NCI-H2029 (cell line): ENCODE measurements at regions not wholly inside any gene's neighbourhood (a gene's known extent, or its start where the extent isn't known, plus 50 kb on each side); places are given as distances from the start of the nearest gene placed in this dataset.
"Not testable (repeated sequence)": the region's sequence is repeated elsewhere in the genome, so short reads cannot be mapped to it uniquely, and the experiment has no call there.

ENCODE experiments used
- DNase-seq: peaks from one replicate; lab custom pipeline; 2025; lab: John Stamatoyannopoulos, UW

GRCh38 chr4:24203926-24204325, 314.1 kb upstream of the PPARGC1A start:
- DNase-seq: no peak

DNA sequence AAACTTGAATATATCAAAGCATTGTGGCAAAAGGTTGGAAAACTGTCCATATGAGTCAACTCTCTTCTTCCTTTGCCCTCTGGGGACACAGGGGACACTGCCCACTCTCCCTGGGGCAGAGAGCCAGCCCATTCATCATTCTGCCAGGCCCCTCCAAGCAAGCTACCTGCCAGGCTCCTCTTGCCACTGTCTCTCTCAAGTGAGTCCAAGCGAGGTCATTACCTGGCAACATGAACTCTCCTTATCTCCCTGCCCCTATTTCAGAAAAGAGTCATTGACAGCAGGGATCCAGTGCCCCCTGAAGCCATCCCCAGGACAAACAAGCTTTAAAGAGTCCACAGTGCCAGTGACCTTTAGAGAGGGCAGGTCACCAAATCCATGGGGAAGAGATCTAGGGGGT, 312.7 kb upstream of the PPARGC1A start:
- DNase-seq: no peak

DNA sequence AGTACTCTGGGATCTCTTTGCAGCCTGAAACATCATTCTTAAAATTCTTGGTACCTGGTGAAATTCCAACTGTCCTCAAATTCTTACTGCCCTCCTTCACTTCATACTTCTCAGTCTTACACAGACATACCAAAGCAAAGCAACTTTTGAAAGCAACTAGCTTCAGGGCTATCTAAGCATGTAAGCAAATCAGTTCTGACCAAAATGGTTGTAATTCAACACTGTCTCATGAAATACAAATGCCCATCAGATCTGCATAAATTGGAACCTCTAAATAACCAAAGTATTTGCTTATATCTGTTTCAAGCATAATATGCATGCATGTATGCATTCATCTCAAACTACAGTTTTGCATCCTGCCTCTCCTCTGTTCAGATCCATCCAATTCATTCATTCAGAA, 308.1 kb upstream of the PPARGC1A start:
- DNase-seq: no peak

DNA sequence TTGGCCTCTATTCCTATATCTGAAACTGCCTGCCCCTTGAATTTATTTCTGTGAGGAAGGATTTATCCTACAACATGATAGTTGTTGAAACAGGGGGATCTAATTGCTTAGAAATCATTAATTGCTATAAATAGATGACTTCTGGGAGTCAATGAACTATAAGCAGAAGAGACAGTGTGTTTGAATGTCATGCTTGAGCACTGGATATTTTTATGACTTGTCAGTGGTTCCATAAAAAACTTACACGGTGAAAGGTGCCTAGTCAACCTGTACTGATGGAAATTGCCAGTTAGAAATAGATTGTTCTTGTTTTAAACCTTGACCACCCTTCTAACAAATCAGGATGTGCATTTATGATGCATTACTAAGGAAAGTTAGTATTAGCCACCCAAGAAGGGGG, 306.9 kb upstream of the PPARGC1A start:
- no peak for DNase-seq

GRCh38 chr4:24195991-24196736, 306.3 kb upstream of the PPARGC1A start:
- no peak for DNase-seq

DNA sequence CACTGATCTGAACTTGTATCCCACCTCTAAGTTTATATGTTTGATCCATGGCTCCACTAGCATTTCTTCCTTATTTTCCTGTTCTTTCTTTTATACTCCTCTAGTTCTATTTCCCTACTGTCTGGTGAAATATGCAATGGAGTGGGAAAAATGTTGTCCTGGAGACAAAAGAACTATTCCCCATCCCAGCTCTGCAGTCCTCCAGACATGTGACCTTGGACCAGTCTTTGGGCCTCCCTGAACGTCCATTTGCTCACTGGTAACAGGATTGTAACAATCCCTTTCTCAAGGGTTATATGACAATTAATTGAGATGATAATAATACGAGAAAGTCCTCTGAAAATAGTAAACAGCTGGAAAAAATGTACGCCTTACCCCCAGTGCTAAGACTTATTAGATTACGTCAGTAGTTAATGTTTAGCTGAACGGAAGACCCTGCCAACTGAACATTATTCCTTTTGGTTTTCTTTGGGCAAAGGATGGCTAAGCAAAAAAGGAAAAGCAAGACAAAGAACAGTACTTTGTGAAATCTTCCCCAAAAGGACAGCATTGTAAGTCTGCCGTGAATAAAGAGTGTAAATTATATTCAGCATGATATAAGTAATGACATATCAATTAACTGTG, 302.3 kb upstream of the PPARGC1A start:
- no peak for DNase-seq

DNA sequence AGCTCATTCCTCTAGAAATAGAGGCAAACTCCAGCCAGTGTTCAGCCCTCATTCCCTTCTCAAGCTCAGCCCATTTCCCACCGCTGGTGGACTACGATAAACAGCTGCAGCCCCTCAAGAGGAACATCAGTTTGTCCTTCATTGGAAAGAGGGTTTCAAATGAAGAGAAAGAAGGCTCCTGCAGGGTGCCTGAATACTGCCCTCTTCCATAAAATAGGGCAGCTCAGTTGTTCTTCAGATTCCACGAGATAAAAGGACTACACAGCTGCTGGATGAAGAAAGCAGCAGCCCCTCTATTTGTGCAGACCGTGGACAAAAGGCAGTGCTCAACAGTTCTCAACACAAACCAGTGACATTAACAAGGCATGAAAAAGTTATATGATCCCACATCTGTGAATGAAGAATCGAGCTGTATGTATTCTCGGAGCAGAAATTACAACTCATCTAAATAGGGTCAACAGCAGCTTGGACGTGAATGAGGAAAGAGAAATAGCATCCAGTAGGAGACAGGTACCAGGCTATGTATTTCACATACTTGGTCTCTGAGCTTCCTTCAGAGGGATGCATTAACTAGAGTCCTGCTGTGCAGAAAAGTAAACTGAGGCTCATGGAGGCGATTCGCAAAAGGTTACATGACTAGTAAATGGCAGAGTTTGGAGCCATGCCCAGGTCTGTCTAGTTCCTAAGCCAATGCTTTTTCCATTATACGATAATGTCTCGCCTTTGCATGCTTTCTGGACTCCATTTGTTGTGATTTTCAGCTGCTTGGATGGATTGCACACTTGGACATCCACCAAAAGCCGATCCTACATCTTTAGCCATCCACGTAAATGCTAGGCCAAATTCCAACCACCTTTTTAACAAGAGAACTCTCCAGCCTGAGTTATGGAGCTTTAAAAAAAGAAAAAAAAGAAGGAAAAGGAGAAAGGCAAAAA, 301.2 kb upstream of the PPARGC1A start:
- DNase-seq: no peak

DNA sequence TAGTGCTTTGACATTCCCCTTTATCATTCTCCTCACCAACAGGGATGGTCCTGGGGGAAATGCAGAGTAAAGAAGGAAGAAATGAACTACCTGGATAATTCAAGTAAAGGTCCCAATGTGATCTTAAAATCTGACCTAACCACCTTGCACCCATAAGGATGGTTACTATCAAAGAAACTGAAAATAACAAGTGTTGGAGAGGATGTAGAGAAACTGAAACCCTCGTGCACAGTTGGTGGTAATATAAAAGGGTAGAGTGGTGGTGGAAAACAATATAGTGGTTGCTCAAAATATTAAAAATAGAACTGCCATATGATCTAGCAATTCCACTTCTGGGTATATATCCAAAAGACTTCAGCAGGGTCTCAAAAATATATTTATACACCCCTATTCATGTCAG, 298.6 kb upstream of the PPARGC1A start:
- DNase-seq: no peak

- DNase-seq: no peak
Observed at GRCh38 chr4:24186466-24186865, 296.6 kb upstream of the PPARGC1A start.

DNA sequence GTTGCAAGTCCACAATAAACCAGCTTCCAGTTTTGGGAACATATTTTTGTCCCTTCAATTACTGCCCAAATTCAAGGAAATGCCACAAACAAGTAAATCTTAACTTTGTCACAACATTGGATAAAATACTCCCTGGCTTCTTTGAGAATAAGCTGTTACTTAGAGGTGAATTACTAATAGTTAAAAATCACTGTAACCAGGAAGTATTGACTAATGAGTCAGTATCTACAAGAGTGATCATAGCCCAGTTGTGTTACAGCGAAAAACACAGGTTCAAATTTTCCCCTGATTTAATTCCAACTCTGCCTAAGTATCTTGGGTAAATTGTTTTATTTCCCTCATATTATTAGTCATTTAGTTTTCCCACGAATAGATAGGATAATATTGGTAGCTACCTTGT, 291.2 kb upstream of the PPARGC1A start:
- DNase-seq: no peak

DNA sequence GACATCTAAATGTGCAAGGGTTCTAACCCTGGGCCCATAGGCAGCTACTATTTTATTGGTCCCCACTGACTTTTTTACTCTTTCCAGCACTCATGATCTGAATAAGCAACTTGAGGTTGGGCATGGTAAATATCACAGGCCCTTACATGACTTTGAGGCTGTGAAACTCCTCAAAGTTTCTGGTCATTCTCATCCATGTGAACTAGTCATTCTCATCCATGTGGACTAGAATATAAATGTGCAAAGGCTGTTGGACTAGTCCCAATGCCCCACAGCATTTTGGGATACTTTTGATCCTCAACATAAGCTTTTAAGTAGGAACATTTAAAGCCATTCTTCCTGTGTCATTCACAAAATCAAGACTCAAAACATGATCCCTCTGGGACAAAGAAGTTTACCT, 290.7 kb upstream of the PPARGC1A start:
- no peak for DNase-seq

GRCh38 chr4:24179201-24179840, 289.5 kb upstream of the PPARGC1A start:
- DNase-seq: no peak

DNA sequence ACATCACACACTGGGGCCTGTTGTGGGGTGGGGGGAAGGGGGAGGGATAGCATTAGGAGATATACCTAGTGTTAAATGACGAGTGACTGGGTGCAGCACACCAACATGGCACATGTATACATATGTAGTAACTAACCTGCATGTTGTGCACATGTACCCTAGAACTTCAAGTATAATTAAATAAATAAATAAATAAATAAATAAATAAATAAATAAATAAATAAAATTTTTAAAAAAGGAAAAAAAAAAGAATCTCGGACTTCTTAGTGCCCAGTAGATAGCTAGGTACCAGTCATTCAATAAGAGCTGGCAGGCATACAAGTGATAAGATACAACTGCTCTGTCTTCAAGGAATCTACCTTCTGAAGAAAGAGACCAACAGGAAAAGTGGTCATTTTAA, 287.6 kb upstream of the PPARGC1A start:
- not testable (repeated sequence) for DNase-seq

DNA sequence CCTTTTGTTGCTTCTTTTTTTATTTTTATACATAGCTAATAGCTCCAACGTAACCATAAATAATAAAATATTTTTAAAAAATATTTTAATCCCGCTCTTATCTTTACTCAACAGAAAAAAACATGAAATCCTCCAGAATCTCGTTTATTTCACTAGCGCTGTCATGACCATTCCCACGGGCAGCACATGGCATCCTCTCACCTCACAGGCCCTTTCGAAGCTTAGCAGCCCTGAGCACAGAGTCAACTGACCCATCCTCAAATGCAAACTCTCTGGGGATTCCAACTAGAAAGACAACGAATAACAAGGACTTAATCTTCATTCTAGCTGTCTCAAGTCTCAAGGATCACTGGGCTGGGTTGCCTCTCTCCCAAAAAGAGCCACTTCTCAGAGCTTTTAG, 285.9 kb upstream of the PPARGC1A start:
- DNase-seq: no peak

- no peak for DNase-seq
Observed at GRCh38 chr4:24174602-24175001, 284.8 kb upstream of the PPARGC1A start.

- no peak for DNase-seq
Observed at GRCh38 chr4:24172406-24172805, 282.6 kb upstream of the PPARGC1A start.

GRCh38 chr4:24169956-24170355, 280.1 kb upstream of the PPARGC1A start:
- no peak for DNase-seq

- no peak for DNase-seq
Observed at GRCh38 chr4:24168658-24169057, 278.8 kb upstream of the PPARGC1A start.

DNA sequence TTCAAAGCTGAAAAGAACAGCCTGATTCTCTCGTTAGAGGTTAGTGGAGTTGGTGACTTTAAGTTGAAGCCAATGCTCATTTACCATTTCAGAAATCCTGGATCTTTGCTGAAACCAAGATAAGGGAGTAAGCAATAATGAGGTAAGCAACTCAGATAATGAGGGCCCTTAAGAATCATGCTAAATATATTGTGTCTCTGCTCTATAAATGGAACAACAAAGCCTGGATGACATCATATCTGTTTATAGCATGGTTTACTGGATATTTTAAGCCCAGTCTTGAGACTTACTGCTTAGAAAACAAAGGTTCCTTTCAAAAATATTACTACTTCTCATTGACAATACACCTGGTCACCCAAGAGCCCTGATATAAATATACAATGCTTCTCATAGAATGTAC, 276.7 kb upstream of the PPARGC1A start:
- DNase-seq: no peak

- DNase-seq: no peak
Observed at GRCh38 chr4:24164797-24165196, 274.9 kb upstream of the PPARGC1A start.

DNA sequence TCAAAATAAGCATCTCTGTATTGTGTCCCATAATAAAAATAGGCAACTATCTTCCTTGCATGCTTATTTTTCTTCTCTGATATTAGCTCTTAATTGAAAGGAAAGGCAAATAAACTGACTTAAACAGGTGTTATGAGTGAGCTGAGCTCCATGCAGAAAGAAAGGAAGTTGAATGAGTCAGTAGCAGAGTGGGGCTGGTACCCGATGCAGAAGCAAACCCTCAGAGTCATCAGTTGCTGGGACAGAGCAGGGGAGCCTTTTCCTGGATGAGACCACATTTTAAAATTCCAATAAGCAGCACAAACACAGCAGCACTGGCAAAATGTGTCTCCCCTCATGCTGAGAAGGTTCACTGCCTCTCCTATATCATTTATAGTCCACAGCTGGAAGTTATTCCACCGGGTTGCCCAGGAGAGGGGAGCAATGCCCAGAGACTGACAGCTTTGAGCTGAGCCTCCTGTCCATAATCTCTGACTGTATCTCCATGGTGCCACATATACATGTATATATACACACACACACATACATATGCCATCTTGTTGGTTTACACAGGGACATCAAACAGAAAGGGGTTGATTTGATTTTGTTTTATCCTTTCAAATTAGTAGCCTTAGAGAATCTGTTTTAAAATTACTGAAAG, 274.3 kb upstream of the PPARGC1A start:
- DNase-seq: no peak

DNA sequence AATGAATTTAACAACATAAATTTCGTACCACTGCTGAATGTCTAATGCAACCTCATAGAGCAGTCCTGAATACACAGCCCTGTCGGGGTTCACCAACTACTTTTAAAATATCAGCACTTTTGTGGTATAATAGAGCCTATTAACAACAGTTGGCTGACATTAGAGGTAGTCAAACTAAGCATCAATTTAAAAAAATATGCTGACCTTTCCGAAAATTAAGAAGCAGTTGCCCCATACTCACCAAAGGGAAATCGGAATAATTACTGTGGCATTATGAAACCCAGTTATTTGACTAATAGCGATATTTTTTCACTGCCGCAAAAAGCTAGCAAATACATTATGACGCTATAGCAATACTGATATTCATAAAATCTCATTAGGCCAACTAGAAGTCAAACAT, 273.5 kb upstream of the PPARGC1A start:
- no peak for DNase-seq
